HepG2 (cell line): ENCODE measurements at regions not wholly inside any gene's neighbourhood (a gene's known extent, or its start where the extent isn't known, plus 50 kb on each side); places are given as distances from the start of the nearest gene placed in this dataset.

ENCODE experiments used
- ATAC-seq: fragments of 200-7000 bp; cut with Tn5 transposase; 3 replicates; pipeline ENCODE4 v1.9.1; 2020; ENCODE audit warnings: mild to moderate bottlenecking, moderate library complexity
- BruUV-seq: library from RNA; stranded (reverse); fragments of 400-500 nt; replicated peaks from 2 replicates; lab custom pipeline; 2021; lab: Mats Ljungman, UMichigan
- CTCF ChIA-PET: fragments of 300-600 bp; formaldehyde crosslinking; extraction: SDS; loops from one replicate; lab custom pipeline; 2021; ENCODE audit warnings: low total read pairs, inconsistent platforms, low intra/inter-chr PET ratio; lab: Yijun Ruan, JAX
- POLR2A ChIA-PET: fragments of 350-600 bp; sonication (Branson Sonifier 250); formaldehyde crosslinking; loops from one replicate; lab custom pipeline; 2020; ENCODE audit warnings: antibody characterized with exemption, inconsistent platforms; lab: Yijun Ruan, JAX
- DNase-seq: peaks from one replicate; pipeline ENCODE4 v3.0.0-alpha.2; 2015; ENCODE audit warnings: low spot score
- FAIRE-seq: peaks from 3 replicates; lab custom pipeline; 2011; peaks lifted over from hg19 to GRCh38; lab: Jason Lieb, UNC
- H2AFZ ChIP-seq: one replicate; pipeline ENCODE4 v1.6.1; 2011; ENCODE audit warnings: low read length, inconsistent platforms
- H3K27ac ChIP-seq: fragments of 300-600 bp; 3 replicates; pipeline ENCODE4 v1.8.0; 2011; ENCODE audit warnings: mixed run types, mild to moderate bottlenecking, mixed read lengths, low read length, inconsistent platforms; ENCODE audit not compliant: insufficient read depth; ENCODE audit errors: extremely low read length
- H3K27me3 ChIP-seq, 2 experiments: fragments of 200-600 bp in 1 of 2; 2 replicates in 1 of 2; 3 replicates in 1 of 2; pipeline versions ENCODE4 v1.6.0 to v1.8.0; 2011; ENCODE audit warnings: low read length in 2 of 2, mild to moderate bottlenecking in 2 of 2, moderate library complexity in 2 of 2, inconsistent platforms in 1 of 2; ENCODE audit not compliant: insufficient read depth in 2 of 2, control insufficient read depth in 1 of 2
- H3K36me3 ChIP-seq, 2 experiments: fragments of 200-600 bp in 1 of 2; replicated peaks in 1 of 2; 2 replicates in 1 of 2; 3 replicates in 1 of 2; pipeline versions ENCODE4 v1.5.1 to v1.8.0; 2011; ENCODE audit warnings: low read length in 2 of 2, inconsistent platforms in 1 of 2; ENCODE audit not compliant: insufficient read depth in 2 of 2, control insufficient read depth in 1 of 2
- H3K4me1 ChIP-seq: 2 replicates; pipeline ENCODE4 v1.5.1; 2012; ENCODE audit warnings: low read length, inconsistent platforms; ENCODE audit not compliant: insufficient read depth
- H3K4me2 ChIP-seq: 2 replicates; pipeline ENCODE4 v1.6.0; 2011; ENCODE audit warnings: low read depth, low read length, inconsistent platforms
- H3K4me3 ChIP-seq, 3 experiments: fragments of 200-600 bp in 1 of 3; sonication (generic), shearing (Covaris generic) in 1 of 3; replicated peaks in 1 of 3; 2 replicates each; pipeline ENCODE4 v1.5.1; 2011 to 2016; ENCODE audit warnings: low read length in 3 of 3, inconsistent platforms in 2 of 3, low read depth in 2 of 3, mild to moderate bottlenecking in 2 of 3, control low read depth in 1 of 3, mixed read lengths in 1 of 3; ENCODE audit not compliant: insufficient read depth in 1 of 3
- H3K79me2 ChIP-seq: one replicate; pipeline ENCODE4 v1.6.1; 2011; ENCODE audit warnings: low read length, inconsistent platforms; ENCODE audit not compliant: insufficient read depth
- H3K9ac ChIP-seq: 2 replicates; pipeline ENCODE4 v1.6.0; 2011; ENCODE audit warnings: mild to moderate bottlenecking, low read depth, low read length, inconsistent platforms; ENCODE audit not compliant: insufficient read depth
- H3K9me3 ChIP-seq: 2 replicates; pipeline ENCODE4 v1.5.1; 2012; ENCODE audit warnings: mild to moderate bottlenecking, low read length
- H4K20me1 ChIP-seq: 2 replicates; pipeline ENCODE4 v1.6.0; 2011; ENCODE audit warnings: inconsistent platforms, mild to moderate bottlenecking, low read length, moderate library complexity; ENCODE audit not compliant: insufficient read depth
- NFE2L1 ChIP-seq: sonication (generic); formaldehyde crosslinking; IDR thresholded peaks from 2 replicates; pipeline ENCODE4 v1.4.0; 2020; ENCODE audit warnings: missing genetic modification reagents, mild to moderate bottlenecking, borderline replicate concordance
- NFE2L2 ChIP-seq: fragments of 150-350 bp; IDR thresholded peaks from 2 replicates; pipeline ENCODE4 v1.6.1; 2014; ENCODE audit warnings: low read length
- NONO ChIP-seq, 2 experiments: fragments of 450-650 bp in 1 of 2; sonication (generic) in 1 of 2; formaldehyde crosslinking in 1 of 2; IDR thresholded peaks in 1 of 2; conservative IDR thresholded peaks in 1 of 2; 2 replicates each; pipeline versions ENCODE4 v1.6.1 to v1.8.0; 2017 to 2022; ENCODE audit warnings: mild to moderate bottlenecking in 1 of 2, missing genetic modification reagents in 1 of 2, moderate library complexity in 1 of 2
- PAWR ChIP-seq: sonication (generic); formaldehyde crosslinking; IDR thresholded peaks from 2 replicates; pipeline ENCODE4 v1.4.0; 2020; ENCODE audit warnings: missing genetic modification reagents, mild to moderate bottlenecking, borderline replicate concordance
- RBAK ChIP-seq: sonication (generic); formaldehyde crosslinking; IDR thresholded peaks from 2 replicates; pipeline ENCODE4 v1.5.1; 2020; ENCODE audit warnings: mild to moderate bottlenecking, missing genetic modification reagents
- SYNCRIP ChIP-seq: fragments of 200-400 bp; formaldehyde crosslinking; IDR thresholded peaks from 2 replicates; pipeline ENCODE4 v1.6.1; 2018; ENCODE audit warnings: mild to moderate bottlenecking, low read depth, low read length; ENCODE audit not compliant: insufficient read depth
- ZNF143 ChIP-seq: sonication (generic); formaldehyde crosslinking; IDR thresholded peaks from 2 replicates; pipeline ENCODE4 v1.4.0; 2020; ENCODE audit warnings: missing genetic modification reagents
- ZNF24 ChIP-seq: fragments of 450-650 bp; IDR thresholded peaks from 2 replicates; pipeline ENCODE4 v1.6.1; 2017; ENCODE audit warnings: antibody characterized with exemption, mild to moderate bottlenecking
- ZNF562 ChIP-seq: sonication (generic); formaldehyde crosslinking; IDR thresholded peaks from 2 replicates; pipeline ENCODE4 v1.8.0; 2022; ENCODE audit warnings: missing genetic modification reagents, borderline replicate concordance
- ZNF598 ChIP-seq: sonication (generic); formaldehyde crosslinking; IDR thresholded peaks from 2 replicates; pipeline ENCODE4 v1.5.1; 2020; ENCODE audit warnings: mild to moderate bottlenecking, missing genetic modification reagents, borderline replicate concordance
- WGBS: methylation state at CpG from one replicate; pipeline ENCODE4 v1.1.6; 2017; ENCODE audit warnings: low lambda C conversion rate; 5-methylcytosine and 5-hydroxymethylcytosine counted together
- in situ Hi-C: cut with HindIII; loops from 2 replicates; pipeline ENCODE4 v1.10.0; 2017; ENCODE audit warnings: low pct_unique_long_range_greater_than_20kb; ENCODE audit not compliant: extremely low pct_ligation_motif_present
- intact Hi-C: fragments of 100-400 bp; cut with micrococcal nuclease; formaldehyde crosslinking; loops from one replicate; pipeline ENCODE4 v1.10.0; 2022; ENCODE audit not compliant: unreplicated experiment
- TF ChIP-seq, protein P1 (sequence below): sonication (generic); formaldehyde crosslinking; conservative IDR thresholded peaks from 2 replicates; pipeline ENCODE4 v1.8.0; 2022; ENCODE audit warnings: low read depth, missing genetic modification reagents
- TF ChIP-seq, protein P2 (sequence below): sonication (generic); formaldehyde crosslinking; IDR thresholded peaks from 2 replicates; pipeline ENCODE4 v1.8.1; 2023; ENCODE audit warnings: mild to moderate bottlenecking, moderate library complexity, missing genetic modification reagents

DNA sequence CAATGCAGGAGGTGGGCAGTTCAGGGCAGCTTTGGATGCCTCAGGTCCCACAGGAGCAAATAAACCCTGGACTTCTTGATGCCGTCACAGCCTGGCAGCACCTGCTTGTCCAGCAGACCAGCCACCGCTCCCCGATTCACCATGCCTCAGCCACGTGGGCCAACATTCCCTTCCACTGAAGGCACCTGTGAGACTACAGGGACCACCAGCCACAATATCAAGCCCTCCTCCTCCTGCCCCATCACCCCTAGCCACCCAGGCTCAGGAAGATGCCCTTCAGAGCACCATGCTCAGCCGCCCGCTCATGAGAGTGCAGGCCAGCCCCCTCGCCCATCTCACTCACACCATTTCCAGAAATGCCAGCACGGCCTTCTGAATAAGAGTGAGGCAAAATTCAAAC is 234.7 kb downstream of the SYK start (continued):
- TF ChIP-seq, protein P1, sequence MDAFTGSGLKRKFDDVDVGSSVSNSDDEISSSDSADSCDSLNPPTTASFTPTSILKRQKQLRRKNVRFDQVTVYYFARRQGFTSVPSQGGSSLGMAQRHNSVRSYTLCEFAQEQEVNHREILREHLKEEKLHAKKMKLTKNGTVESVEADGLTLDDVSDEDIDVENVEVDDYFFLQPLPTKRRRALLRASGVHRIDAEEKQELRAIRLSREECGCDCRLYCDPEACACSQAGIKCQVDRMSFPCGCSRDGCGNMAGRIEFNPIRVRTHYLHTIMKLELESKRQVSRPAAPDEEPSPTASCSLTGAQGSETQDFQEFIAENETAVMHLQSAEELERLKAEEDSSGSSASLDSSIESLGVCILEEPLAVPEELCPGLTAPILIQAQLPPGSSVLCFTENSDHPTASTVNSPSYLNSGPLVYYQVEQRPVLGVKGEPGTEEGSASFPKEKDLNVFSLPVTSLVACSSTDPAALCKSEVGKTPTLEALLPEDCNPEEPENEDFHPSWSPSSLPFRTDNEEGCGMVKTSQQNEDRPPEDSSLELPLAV (CRISPR knock-in tag), result no peak
- TF ChIP-seq PAWR (CRISPR knock-in tag), result 0 out of 2 replicates have a peak, but pooled peaks have one; percentile 48
- TF ChIP-seq ZNF143 (CRISPR knock-in tag), result no peak
- TF ChIP-seq SYNCRIP, result no peak
- TF ChIP-seq RBAK (CRISPR knock-in tag), result no peak
- TF ChIP-seq NFE2L1 (CRISPR knock-in tag), result no peak
- TF ChIP-seq, protein P2, sequence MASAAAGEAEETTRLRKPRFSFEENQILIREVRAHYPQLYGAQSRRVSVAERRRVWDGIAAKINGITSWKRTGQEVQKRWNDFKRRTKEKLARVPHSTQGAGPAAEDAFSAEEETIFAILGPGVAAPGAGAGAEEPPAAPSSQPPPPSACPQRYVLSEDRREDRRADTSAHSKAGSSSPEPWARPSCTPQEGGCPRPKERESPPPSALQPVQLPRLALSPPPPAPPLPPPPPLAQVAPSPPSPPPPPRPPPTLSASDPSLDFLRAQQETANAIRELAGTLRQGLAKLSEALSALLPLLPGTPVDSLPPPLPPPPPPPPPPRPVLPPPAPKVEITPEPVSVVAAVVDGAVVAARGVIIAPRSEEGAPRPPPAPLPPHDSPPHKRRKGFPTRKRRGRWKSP (CRISPR knock-in tag), result no peak
- TF ChIP-seq, all 625 proteins: peak for 4

DNA sequence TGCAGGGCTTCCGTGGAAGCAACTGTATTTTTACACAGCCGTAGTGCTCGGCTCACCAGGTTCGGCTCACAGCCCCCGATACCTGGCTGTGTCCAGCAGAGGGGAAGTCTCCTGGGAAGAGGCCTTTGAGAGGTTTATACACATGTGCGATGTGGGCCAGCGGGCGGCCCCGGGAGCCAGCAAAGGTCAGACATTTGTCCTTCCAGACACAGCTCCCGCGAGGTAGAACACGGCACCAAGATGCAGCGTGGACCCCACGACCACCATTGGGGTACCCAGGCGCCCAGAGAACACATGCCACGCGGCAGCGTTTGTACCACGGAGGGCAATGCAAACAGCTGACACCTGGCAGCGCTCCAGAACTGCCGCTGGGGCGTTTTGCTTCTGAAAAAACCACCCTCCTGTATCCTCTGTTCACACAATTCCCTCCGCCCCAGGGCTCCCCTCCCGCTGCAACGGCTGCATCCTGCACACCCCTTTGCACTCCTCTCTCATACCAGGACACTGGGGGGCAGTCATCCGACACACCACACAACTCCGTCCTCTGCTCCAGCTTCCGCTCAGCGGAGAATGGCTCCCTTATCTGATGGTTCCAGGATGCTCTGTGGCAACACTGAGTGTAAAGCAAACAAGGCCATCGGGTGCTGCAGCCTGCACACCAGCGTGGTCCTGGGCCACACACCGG is 235.3 kb downstream of the SYK start:
- 50% methylated on average over 9 of the region's 32 CpGs for WGBS
- FAIRE-seq (peak; percentile 96), DNase-seq (peak; percentile 98), ATAC-seq (peak; percentile 97)
- Histone ChIP-seq H3K4me3 (peak overlapping the region in 2 of 3 experiments; percentile 18 to 60; a peak in 3 of 6 replicates), H3K4me2 (peak overlapping the region; percentile 84), H4K20me1 (no peaks in the 10 kb centered on the region), H3K27me3 (no peaks in the 10 kb centered on the region), H3K4me1 (peaks cover 62% of the 10 kb centered on the region), H3K27ac (peak overlapping the region; percentile 94), H3K79me2 (peaks cover 5% of the 10 kb centered on the region), H3K36me3 (no peaks in the 10 kb centered on the region), H2AFZ (no peak overlapping the region), H3K9ac (peak overlapping the region; percentile 75; the same call in 1 of the 2 replicates), H3K9me3 (no peaks in the 10 kb centered on the region)
- intact Hi-C loops, result loop anchor here (1.0 to 5.0 kb wide), 4 partner anchors 34 to 640 kb away; no protein-coding TSS in a partner anchor
- ChIA-PET CTCF (interaction anchor here (1.0 to 1.5 kb wide), 3 partner anchors 53 to 396 kb away, joined by 3 to 4 read pairs (median 3); no protein-coding TSS in a partner anchor), POLR2A (interaction anchor here (1.1 to 4.1 kb wide), 19 partner anchors 25 to 389 kb away, joined by 3 to 58 read pairs (median 8); partner anchors contain the start of genes AUH and NFIL3)
- in situ Hi-C loops, result no loop called here
- TSS peak; percentile 63 for BruUV-seq
- no peak for TF ChIP-seq NONO (IDR thresholded peaks at IDR 0.05)
- TF ChIP-seq NONO (CRISPR knock-in tag; conservative IDR thresholded peaks at IDR 0.05), result peak; percentile 99
- peak; percentile 44; the same call in 1 of the 2 replicates for TF ChIP-seq ZNF24
- TF ChIP-seq NFE2L2, result no peak
- TF ChIP-seq ZNF598, result peak; percentile 75; the same call in 1 of the 2 replicates
- no peak for TF ChIP-seq ZNF562 (CRISPR knock-in tag)
